Stimulated activated CD4-positive, alpha-beta T cell treated with anti-CD3 and anti-CD28 coated beads, Interleukin-4, amount 100 ng/mL, for 4 hours (primary cell): ENCODE measurements at regions not wholly inside any gene's neighbourhood (a gene's known extent, or its start where the extent isn't known, plus 50 kb on each side); places are given as distances from the start of the nearest gene placed in this dataset.

Experiments
- DNase-seq, 2 experiments: peaks; one replicate each; pipeline ENCODE4 v3.0.0-alpha.2; 2020

DNA sequence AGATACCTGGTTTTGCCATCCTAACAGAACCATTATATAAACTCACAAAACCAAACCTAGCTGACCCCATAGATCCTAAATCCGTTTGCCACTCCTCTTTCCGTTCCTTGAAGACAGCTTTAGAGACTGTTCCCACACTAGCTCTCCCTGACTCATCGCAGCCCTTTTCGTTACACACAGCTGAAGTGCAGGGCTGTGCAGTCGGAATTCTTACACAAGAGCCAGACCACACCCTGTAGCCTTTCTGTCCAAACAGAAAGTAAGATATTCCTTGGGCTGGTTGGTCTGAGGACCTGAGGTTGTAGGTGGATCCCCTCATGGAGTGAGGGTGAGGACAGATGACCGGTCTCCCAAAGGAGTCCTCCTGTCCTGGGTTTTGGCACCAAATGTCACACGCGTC is 56.7 kb upstream of the NAA35 start:
- DNase-seq, result no peak

DNA sequence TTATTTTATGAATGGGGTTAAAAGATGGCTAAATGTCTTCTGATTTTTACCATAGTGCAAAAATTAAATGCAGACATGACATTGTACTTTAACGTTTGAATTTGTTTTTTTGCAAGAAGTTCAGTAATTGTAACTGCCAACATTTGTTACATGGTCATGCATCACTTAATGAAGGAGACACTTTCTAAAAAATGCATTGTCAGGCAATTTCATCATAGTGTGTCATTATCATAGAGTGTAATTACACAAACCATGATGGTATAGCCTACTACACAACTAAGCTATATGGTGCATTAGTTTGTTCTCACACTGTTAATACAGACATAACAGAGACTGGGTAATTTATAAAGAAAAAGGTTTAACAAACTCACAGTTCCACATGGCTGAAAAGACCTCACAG is 50.0 kb upstream of the NAA35 start:
- DNase-seq, result no peak
